ENCODE measurements at regions not wholly inside any gene's neighbourhood (a gene's known extent, or its start where the extent isn't known, plus 50 kb on each side); places are given as distances from the start of the nearest gene placed in this dataset.

DNA sequence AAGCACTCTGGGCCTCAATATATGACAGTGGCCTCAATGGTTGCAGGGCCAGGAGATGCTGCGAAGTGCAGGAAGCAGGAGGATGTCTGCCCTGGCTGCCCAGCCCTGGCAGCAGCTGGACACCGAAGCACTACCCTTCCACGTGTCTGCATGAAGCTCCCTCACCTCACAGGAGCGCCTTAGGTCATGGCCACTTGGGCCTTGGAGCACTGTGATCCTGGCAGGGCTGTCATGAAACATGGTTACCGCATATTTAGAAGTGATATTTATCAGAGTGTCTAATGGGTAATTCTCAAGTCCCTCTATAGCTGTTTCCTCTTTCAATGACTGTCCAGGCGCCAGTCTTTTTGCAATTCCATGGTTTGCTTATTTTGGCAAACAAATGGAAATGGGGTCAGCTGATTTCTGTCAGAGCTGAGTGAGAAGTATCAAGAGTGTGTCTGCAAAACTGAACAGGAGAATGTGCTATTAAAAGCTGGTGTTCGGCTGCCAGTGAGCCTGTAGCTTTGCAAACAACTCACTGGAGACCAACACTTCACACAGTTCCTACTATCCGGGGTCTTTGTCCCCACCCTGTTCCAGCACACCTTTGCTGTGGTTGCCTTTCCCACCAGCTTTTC lies 285.9 kb downstream of the KIF4B start:
- DNase-seq (ENCODE audit: low spot score), result no peak

DNA sequence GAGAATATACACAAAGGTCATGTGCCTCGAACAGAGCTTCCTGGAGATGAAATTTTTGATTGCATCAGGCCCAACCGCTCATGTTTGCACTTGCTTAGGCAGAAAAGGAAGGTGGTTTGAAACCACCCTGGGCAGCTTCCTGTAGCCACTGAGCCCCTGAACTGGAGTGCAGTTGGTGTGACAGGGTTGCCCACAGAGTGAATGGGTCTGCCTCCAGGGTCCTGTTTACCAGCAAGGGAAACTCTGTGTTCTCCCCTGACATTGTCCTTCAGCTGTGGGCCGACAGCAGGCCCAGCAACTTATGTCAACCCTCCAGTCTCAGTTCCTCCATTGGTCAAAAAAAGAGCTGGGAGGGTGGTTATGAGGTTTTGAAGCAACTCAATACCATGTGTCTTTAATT lies 289.6 kb downstream of the KIF4B start:
- no peak for DNase-seq (ENCODE audit: low spot score)

DNA sequence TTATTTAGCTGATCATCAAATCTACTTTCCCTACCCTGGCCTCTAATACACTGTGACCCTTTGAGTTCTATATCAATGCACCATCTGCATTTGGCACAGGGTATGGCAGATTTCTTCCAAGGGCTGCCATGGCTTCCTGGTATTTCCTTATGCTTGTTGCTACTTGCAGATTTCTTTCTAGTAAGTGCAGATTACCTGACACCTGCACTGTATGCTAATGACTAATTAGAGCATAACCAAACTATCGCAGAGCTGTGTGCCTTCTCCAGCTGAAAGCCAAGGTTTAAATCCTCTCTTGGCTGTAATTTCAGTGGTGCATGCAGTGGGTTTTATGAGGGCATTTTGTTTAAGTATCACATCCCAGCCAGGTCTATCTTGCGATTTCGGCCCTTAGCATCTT lies 293.7 kb downstream of the KIF4B start:
- no peak for DNase-seq (ENCODE audit: low spot score)

DNA sequence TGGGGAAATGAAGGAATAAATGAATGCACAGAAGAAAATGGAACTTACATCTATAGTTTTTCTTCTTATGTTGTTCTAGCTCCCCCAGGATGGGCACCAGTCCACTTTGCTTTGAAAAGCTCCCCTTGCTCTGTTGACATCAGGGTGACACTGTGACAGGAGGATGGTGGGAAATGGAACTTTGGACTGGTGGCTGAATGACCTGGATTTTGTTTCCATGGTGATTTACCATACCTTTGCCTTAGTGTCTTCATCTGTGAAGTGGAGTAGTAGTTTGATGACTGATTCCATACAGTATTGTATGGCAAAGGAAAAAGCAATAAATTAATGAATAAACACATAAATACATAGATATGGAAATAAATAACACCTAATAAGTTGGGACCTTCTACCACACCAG lies 294.7 kb downstream of the KIF4B start:
- no peak for DNase-seq (ENCODE audit: low spot score)

DNA sequence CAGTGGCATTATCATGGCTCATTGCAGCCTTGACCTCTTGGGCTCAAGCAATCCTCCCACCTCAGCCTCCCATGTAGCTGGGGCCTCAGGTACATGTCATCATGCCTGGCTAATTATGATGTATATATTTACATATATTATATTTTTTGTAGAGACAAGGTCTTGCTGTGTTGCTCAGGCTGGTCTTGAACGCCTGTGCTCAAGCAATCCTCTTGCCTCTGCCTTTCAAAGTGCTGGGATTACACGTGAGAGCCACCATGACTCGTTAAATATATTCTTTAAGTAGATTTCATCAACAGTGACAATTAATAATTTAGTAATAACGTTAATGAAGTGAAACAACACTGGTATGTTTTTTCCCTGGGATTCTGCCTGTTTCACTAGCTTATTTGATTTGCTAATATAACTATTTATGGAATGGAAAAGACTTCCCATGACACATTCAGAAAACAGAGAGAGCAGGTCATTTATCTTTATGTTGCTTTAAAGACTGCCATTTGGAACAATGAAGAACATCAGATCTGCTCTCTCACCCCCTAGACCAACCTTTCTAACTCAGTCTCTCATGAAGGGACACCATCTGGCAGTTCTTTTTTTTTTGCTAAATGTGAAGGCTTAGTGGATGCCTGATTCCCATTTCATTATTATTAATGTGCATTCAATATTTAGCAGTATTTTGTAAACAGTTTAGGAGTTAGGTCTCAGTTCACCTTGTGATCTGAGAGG lies 295.6 kb downstream of the KIF4B start:
- no peak for DNase-seq (ENCODE audit: low spot score)

DNA sequence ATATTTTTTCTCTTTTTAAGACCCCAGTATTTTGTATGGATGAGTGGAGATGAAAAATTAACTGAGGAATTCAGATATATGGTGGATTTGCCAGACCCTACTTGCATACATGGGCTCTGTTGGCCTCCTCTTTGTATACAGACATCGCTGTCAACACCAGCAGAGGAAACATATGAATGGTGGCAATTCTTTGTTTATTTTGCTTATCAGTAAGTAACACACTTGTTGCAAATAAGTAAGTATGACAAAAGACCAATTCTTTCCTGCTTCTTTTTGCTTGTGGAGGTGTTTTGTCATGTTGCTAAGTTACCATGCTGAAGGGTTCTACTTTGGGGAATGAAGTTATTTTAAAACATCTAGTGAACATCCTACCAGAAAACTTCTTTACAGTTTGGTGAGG lies 298.2 kb downstream of the KIF4B start:
- DNase-seq (ENCODE audit: low spot score), result no peak

DNA sequence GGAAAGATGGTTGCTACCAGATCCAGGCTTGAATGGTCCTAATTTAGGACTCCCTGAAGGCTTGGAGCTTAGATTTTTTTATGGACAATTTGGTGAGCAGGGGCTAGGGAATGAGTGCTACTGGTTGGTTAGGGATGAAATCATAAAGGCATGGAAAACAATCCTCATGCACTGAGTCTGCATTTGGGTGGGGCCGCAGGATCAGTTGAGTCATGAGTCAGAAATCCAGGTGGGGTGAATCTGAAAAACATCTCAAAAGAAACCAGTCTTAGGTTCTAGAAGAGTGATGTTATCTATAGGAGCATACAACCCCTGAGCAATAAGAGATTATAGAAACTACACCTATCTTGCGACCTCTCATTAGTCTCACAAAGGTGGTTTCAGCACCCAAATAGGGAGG lies 300.0 kb downstream of the KIF4B start:
- DNase-seq (ENCODE audit: low spot score), result no peak

DNA sequence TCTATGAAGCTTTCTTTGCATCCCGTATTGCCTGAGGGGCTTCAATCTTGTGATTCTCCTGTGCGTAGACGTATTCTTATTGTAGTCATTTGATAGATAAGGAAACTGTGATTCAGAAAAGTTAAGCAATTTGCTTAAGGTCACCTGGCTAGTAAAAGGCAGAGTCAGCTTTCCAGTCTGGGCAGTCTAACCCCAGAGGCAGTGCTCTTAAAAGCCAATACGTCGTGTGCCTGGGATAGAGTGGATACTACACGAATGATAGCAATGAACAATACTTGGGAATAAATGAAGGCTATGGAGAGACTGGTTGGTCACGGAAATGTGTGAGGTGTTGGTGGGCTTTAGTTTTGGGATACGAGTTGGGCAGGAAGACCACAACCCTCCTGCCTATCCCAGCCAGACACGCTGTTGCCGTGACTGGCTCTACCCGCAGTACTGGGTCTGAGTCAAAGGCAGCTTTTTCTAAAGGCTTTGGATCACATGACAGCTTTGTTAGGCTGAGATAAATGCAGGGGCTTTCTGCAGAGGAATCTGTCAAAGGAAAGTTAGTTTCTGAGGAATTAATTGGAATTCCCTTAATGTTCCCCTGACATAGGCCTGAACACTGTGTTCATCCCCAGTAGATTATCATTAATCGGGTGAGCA lies 302.6 kb downstream of the KIF4B start:
- DNase-seq (ENCODE audit: low spot score), result no peak

DNA sequence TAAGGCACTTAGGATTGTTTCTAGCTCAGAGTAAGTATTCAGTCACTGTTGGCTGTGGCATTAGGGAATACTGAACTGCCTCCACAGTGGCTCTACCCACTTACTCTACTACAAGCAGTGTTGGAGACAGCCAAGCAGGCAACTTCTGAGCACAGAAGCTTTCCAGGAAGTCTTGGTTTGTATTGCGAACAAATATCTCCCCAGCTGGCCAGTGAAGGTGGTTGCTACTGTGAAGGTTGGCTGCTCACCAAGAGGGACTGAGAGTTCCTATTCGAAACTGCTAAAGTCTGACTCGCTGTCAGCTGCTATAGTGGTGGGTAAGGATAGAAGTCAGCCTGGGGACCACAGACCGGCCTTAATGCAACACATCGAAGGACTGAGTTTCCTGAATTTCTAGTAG lies 319.1 kb downstream of the KIF4B start:
- no peak for DNase-seq (ENCODE audit: low spot score)

DNA sequence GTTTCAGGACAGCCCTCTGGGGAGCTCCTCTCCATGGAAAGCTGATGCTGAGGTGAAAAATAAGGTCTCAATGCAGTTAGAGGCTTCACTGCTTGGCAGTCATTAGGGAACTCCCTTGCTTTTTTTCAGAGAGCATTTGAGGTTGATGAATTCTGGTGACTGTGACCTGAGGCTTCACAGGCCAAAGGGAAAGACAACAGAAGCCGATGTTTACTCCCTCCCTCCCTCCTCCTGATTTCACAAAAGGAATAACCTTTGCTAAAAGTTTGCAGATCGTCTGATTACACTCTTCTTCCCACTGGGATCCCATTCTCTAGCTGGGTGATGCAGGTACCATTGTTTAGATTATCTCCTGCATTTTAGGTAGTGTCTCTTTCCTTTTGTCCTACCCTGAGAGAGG lies 329.4 kb downstream of the KIF4B start:
- DNase-seq (ENCODE audit: low spot score), result no peak

DNA sequence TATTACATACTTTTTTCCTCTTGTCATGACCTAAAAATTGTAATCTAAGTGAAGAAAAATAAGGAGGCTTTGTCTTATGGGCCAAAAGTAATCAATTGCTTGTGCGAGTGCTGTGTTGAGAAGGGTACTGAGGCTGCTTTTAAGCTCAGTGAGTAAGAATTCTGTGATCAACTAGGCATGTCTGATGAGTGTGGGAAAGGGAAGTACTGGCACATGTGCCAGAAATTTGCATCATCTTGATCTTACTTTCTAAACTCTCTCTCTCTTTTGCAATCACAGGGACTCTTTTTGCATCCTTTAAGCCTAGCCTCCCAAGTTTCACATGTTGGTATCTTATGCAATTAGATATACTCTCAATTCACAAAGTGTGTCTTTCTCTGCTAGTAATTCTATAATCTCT lies 329.9 kb downstream of the KIF4B start:
- no peak for DNase-seq (ENCODE audit: low spot score)

DNA sequence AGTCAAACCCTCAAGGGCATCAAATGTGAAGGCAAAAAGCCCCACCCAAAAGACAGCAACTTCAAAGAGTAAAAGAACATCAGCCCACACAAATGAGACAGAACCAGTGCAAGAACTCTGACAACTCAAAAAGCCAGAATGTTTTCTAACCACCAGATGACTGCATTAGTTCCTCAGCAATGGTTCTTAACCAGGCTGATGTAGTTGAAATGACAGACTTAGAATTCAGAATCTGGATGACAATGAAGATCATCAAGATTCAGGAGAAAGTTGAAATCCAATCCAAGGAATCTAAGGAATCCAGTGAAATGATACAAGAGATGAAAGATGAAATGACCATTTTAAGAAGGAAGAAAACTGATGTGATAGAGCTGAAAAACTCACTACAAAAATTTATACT lies 339.7 kb downstream of the KIF4B start:
- DNase-seq (ENCODE audit: low spot score), result no peak

DNA sequence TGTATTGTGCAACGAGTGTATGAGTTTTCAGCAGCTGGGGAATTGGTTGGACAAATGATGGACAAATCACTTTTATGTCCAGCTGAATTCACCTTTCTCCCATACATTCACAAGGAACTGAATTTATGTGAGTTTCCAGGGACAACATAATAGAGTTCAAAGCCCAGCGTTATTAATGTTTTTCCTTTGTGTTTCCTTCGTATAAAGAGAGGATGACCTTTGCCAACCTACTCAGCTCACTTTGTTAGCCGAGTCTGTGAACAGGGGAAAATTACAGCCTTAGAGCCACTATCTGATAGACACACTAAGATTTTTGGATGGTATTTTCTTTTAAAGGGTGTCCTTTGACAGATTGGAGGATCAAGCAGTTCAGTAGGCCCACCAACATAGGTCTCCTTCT lies 352.5 kb downstream of the KIF4B start:
- DNase-seq (ENCODE audit: low spot score), result no peak

DNA sequence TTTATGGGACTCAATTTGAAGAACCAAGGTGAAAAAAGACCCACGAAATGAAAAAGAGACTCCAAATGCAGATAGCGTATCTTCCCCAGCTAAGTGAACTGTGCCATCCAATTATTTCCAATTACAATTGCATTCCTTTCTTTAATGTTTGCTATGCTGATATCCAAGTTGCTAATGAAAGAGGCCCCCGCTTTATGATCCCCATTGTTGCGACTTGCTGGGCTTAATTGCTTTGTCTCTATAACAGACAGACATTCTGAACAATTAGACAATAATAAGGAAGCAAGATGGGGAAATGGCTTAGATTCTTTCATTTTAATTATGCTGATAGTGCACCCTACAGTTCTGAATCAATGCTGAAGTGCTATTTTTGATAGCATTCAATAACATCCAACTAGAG lies 354.3 kb downstream of the KIF4B start:
- no peak for DNase-seq (ENCODE audit: low spot score)

DNA sequence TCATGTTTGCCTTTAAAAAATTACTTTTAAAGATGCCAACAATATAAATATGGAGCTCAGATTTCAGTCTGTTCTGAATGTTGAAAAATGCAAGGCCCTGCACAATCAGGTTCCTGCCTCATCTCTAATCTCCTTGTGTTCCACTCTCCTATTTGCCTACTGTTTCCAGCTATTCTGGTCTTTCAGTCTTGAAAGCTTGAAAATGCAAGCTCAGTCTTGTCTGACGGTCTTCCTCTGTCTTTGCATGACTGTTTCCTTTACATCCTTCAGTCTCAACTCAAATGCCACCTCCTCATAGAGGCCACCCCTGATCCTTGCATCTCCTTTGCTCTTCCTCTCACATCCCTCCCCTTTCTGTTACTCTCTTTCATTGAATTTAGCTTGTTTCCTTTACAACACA lies 354.9 kb downstream of the KIF4B start:
- no peak for DNase-seq (ENCODE audit: low spot score)

DNA sequence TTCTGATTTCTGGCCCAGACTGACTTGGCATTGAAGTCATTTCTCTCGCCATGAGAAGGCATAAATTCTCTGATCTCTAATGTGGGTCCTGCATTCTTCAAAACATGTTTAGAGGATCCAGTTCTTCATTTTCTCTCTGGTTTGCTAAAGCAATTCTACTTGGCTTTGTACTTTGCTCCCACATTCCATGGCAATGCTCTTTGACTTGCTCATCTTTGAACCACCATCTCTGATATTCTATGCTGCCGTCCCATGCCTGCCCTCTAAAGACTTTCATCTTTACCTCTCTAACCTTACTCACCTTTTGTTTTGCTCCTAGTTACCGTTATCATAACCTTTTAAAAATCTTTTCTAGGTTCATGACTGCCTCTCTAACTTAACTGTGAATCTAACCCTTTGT lies 366.9 kb downstream of the KIF4B start:
- no peak for DNase-seq (ENCODE audit: low spot score)

DNA sequence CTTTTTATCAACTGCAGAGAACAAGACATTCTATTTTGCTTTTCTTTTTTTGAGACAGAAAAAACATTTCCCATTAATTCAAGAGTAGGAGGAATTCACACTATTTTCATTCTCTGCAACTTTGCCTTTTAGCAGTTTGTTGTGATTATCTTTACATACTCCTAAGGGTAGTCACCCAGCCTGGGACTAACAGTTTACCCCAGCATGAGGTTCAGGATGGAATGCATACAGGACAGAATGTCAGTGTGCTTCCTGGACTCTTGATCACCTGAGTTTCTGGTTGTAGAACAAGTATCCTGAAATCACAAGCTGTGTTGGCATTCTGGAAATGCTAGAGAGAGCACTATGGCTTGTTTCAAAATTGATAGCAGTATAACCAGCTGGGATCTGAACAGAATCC lies 368.1 kb downstream of the KIF4B start:
- no peak for DNase-seq (ENCODE audit: low spot score)

DNA sequence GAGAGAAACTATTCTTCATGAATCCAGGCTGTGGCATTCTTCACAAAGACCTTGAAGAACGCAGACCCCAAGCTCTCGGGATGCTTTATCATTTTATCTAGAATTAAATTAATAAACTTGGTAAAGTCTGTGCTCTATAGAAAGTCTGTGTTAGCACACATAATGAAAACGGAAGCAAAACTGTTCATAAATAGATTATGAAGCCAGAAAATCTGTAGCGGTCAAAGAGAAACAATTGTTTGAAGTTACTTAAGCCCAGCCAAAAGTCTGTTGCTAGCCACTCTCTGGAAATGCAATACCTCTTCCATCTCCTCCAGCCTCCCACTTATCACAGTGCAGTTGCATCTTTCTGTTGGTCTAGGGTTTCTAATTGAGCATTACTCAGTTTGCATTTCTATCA lies 375.9 kb downstream of the KIF4B start:
- DNase-seq (ENCODE audit: low spot score), result no peak

DNA sequence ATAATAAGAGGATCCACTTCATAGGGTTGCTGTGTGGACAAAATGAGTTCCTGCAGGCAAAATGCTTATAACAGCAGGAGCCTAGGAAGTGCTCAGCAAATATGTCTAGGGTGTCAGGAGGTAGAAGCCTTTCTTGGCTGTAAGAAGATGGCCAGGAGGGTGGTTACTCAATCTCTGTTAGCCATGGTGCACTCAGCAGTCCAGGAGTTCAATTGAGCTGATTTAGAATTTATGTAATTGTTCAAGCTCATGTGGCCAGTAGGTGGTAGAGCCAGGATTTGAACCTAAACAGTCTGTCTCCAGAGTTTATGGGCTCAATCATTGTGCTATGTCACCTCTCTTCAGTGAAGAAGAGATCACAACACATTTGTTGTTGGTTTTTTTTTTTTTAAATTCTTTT lies 381.2 kb downstream of the KIF4B start:
- no peak for DNase-seq (ENCODE audit: low spot score)

DNA sequence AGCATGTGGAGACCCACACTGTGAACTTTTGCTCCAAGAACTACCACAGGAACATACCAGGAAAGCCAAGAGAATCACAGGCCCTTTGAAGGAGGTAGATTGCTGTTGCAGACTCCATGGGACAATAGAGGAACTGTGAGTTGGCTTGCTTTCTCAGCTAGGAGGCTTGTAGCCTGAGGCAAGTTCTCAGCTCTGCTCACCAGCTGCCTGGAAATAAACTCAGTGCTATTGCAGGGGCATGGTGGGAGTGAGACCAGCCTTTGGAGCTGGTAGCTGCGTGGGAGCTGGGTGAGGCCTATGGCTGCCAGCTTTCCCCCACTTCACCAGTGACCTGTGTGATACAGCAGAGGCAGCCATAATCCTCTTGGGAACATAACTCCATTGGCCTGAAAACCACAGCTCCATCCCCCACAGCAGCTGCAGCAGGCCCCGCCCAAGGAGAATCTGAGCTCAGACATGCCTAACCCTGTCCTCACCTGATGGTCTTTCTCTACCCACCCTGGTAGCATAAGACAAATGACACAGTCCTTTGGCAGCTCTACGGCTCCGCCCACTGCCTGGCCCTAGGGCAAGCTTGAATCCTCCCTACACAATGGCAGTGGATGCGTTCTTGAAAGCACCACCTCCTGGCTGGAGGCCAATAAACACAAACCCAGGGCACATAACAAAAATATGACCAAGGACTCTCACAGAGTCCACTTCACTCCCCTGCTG lies 389.5 kb downstream of the KIF4B start:
- DNase-seq (ENCODE audit: low spot score), result no peak

DNA sequence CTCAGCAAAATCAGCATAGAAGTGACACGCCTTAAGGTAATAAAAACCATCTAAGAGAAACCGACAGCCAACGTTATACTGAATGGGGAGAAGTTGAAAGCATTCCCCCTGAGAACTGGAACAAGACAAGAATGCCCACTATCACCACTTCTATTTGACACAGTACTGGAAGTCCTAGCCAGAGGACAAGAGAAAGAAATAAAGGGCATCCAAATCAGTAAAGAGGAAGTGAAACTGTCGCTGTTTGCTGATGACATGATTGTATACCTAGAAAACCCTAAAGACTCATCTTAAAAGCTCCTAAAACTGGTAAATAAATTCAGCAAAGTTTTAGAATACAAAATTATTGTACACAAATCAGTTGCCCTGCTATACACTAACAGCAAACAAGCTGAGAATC lies 393.3 kb downstream of the KIF4B start:
- no peak for DNase-seq (ENCODE audit: low spot score)

DNA sequence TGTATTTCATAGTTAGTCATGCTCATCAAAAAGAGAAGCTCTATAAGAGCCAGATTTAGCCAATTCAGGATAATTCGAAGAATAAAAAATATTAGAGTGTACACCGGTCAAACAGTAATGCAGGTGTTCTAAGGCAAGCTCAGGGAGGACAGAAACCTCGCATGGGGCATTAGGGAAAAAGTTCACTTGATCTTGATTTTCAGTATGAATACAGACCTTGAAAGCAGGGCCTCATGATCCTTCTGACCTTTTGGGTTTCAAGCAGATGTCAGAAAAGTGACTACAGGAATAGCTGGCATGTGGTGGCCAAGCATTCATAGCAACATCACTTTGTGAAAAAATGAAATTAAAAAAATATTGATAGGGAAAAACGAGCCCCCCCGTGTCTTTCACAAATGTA lies 394.9 kb downstream of the KIF4B start:
- no peak for DNase-seq (ENCODE audit: low spot score)

DNA sequence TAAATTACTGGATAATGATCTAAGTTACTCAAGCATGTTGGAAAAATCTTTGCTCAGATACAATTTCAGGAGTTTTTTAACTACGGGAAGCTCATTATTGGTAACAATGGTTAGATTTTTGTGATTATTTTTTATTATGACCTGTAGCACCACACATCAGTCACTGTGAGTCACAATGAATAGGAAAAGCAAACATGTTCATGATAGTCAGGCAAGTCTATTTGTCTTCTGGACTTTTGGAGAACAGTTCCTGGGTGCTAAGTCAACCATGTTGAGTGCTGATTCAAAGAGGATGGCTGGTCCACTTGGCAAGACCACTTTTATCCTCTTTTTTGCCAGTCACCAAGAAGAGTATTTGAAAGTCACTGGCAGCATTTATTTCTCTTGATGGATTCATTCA lies 403.2 kb downstream of the KIF4B start:
- DNase-seq (ENCODE audit: low spot score), result no peak

Measured in CD4-positive, alpha-beta T cell treated with Interleukin-2 at 100 ng/mL for 4 hours (primary cell).